GM19023 (cell line): ENCODE measurements at regions not wholly inside any gene's neighbourhood (a gene's known extent, or its start where the extent isn't known, plus 50 kb on each side); places are given as distances from the start of the nearest gene placed in this dataset.

Source experiments
- ATAC-seq: cut with Tn5 transposase; IDR thresholded peaks from one replicate; pipeline ENCODE4 v1.9.1; 2021; ENCODE audit warnings: mild to moderate bottlenecking, moderate library complexity; ENCODE audit not compliant: unreplicated experiment

- no peak for ATAC-seq
Observed at GRCh38 chr13:73970421-73971055, 163.7 kb downstream of the KLF12 start.

GRCh38 chr13:73967397-73968165 lies 166.6 kb downstream of the KLF12 start:
- ATAC-seq = peak; percentile 99

DNA sequence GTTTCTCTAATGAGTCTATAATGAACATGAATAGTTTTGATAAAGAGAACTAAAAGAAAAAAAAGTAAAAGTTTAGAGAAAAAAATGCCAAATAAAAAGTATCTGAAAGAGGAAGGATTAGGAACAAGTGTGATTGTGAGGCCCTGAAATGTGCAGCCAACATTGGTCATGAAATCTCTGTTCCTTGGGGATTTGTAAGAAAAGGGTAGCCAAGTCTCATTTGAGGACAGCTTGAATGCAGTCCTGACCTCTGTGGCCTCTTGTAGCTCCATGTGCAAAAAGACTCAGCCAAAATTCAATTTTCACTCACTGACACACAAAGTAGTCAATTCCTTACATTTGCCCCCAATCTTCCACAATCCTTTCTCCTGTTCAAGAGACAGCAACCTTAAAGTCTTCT lies 167.9 kb downstream of the KLF12 start:
- no peak for ATAC-seq

DNA sequence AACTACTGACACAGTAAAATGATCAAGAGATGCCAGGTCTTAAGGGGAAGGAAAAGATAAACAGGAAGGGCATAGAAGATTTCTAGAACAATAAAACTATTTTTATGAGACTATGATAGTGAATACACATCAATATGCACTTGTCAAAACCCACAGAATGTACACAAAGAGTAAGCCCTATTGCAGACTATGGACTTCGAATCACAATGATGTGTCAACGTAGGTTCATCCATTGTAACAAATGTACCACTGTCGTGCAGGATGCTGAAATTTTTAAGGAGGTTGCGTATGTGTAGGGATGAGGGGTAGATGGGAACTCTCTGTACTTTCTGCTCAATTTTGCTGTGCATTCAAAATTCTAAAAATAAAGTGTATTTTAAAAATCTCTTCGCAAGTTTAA lies 171.9 kb downstream of the KLF12 start:
- ATAC-seq = no peak

- ATAC-seq = no peak
Observed at GRCh38 chr13:73961181-73961580, 173.0 kb downstream of the KLF12 start.

GRCh38 chr13:73960474-73960873 lies 173.7 kb downstream of the KLF12 start:
- no peak for ATAC-seq

DNA sequence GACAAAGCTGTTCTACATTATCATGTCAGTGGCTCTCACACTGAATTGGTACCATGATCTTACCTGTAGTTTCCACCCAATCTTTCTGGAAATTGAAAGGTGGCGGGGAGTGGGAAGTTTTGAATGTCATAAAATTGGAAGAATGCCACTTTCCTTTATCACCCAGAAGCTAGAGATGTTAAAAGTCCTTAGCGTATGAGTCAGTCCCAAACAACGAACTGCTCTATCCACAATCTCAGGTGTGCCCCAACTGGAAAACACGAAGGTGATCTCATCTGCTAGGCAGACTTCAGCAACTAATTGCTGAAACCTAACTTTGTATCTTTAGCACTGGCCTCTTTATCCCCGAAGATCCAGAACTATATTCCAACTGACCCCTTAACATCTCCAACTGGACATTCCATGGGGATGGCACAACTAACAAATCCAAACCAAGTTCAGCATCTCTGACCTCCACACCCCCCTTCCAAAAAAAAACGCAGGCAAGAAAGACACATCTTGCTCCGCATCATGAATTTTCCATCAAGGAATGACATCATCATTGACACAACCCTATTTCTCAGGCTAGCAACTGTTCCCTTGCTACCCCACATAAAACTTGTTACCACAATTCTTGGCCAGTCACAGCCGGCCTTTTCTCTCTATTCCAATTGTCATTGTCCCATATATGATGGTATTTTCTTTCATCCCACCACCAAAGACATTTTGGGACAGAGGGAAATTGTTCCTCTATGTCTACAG lies 175.4 kb downstream of the KLF12 start:
- ATAC-seq = no peak

GRCh38 chr13:73957889-73958288 lies 176.3 kb downstream of the KLF12 start:
- no peak for ATAC-seq

GRCh38 chr13:73956795-73957408 lies 177.3 kb downstream of the KLF12 start:
- no peak for ATAC-seq

GRCh38 chr13:73955977-73956500 lies 178.2 kb downstream of the KLF12 start:
- ATAC-seq = no peak

DNA sequence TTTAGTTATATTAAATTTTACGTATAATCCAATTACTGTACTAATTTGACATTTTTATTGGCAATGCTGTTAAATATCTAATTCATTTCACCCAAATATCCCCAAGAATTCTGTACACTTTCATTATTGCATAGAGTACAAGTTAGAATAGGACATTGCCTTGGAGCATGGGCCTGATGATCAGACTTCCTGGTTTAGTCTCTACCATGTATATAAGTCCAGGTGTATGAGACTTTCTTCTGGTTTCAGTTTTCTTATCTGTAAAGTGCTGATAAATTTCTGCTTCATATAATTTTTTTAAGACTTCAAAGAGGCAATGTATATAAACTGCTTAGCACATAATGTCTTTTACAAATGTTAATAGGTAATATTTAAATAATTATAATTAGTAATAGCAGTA lies 179.4 kb downstream of the KLF12 start:
- ATAC-seq = peak; percentile 49

DNA sequence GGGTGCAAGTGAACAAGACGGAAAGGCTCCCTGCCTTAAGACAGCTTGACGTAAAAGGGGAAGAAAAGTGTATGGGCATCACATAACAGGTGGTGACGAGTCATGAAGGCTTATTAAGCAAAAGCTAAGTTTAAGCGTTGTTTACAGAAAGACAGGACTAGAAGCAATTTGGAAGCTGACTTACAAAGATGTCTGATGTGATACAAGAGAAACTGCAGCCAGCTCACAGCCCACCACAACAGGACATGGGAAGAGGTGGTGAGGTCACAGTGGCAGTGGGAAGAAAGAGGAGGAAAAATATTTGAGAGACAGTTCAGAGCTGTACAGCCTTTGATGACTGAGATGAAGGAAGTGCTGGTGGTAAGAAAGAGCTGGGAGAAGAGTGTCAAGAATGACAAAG lies 181.6 kb downstream of the KLF12 start:
- no peak for ATAC-seq

- ATAC-seq = no peak
Observed at GRCh38 chr13:73948848-73949529, 185.2 kb downstream of the KLF12 start.

DNA sequence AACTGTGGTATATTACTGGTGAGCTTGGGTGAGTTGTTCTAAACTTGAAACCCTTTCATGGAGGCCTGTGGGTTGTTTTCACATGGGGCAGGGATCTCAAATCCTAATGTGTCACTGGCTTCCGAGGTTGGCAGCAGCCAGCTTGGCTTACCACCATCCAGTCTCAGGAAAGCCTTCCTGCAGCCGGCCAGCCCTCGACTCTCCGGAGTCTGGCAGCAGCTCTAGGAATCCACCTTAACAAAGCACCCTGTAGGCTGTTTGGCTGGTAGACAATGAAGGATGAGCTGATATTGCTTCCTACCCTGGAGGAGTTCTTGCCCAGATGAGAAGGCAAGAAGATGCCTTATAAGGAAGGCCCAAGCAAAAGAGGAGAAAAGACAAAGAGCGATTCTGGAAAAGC lies 188.3 kb downstream of the KLF12 start:
- ATAC-seq = no peak

GRCh38 chr13:73945382-73945781 lies 188.8 kb downstream of the KLF12 start:
- no peak for ATAC-seq

DNA sequence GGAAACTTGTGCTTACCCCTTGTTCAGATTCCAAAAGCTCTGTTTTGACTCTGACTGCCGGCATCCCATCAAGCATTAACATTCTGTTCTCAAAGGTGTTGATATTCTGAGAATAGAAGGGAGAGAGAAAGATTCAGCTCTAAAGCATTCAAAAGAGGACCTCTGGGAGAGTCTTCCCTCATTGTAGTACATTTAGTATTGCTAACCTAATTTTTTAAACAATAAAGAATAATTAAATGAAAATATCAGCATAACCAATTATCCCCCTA lies 190.3 kb downstream of the KLF12 start:
- no peak for ATAC-seq

- peak; percentile 74 for ATAC-seq
Observed at GRCh38 chr13:73943137-73943964, 190.9 kb downstream of the KLF12 start.

DNA sequence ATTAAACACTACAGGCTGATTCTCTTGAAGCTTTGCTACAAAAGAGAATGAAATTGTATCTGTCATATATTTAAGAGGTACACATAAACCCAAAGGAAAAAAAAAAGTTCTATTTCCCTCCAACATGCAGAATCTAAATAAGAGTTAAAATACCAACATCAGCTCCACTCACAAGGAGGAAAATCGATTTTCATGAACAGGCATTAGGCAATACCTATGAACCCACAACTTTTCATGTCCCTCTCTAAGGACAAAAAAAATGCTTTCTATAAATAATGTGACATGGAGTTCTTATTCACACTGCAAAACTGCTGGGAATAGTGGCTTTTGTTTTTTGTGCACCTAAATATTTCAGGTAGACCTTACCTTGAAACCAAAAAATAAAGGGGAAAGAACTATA lies 192.5 kb downstream of the KLF12 start:
- no peak for ATAC-seq

DNA sequence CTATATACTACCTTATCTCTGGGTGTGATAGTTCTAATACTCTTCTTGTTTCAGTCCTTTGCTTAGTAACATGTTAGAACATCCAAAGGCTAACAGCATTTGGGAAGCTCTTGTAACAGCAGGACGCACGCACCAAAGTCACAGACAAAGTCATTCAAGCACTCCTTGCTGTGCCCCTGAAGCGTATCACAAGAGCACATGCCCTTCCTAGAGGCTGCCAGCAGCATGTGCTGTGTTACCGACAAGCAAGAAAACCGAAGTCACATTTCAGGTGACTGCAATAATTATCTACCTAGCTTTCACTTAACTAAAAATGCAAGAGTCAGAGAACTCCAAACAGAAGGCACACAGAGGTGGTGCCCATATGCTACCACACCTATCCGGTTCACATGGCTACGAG lies 194.1 kb downstream of the KLF12 start:
- ATAC-seq = no peak

- ATAC-seq = no peak
Observed at GRCh38 chr13:73939603-73940002, 194.6 kb downstream of the KLF12 start.
